GM13976 (cell line): ENCODE measurements at regions not wholly inside any gene's neighbourhood (a gene's known extent, or its start where the extent isn't known, plus 50 kb on each side); places are given as distances from the start of the nearest gene placed in this dataset.

Experiments used
- DNase-seq: peaks from one replicate; pipeline ENCODE4 v3.0.0; 2012; ENCODE audit warnings: low spot score
- in situ Hi-C: fragments of 300-500 bp; cut with MboI; formaldehyde crosslinking; loops from one replicate; pipeline ENCODE4 v1.12.0; 2022; ENCODE audit warnings: low sequenced_read_pairs, mixed read lengths, inconsistent platforms; ENCODE audit not compliant: unreplicated experiment
- TF ChIP-seq, protein P1 (sequence below): IDR thresholded peaks from 2 replicates; pipeline ENCODE4 v1.5.1; 2012; ENCODE audit warnings: borderline replicate concordance, mild to moderate bottlenecking; ENCODE audit not compliant: insufficient read depth; ENCODE audit errors: extremely low read depth, missing control alignments, control extremely low read depth

- TF ChIP-seq, protein P1, sequence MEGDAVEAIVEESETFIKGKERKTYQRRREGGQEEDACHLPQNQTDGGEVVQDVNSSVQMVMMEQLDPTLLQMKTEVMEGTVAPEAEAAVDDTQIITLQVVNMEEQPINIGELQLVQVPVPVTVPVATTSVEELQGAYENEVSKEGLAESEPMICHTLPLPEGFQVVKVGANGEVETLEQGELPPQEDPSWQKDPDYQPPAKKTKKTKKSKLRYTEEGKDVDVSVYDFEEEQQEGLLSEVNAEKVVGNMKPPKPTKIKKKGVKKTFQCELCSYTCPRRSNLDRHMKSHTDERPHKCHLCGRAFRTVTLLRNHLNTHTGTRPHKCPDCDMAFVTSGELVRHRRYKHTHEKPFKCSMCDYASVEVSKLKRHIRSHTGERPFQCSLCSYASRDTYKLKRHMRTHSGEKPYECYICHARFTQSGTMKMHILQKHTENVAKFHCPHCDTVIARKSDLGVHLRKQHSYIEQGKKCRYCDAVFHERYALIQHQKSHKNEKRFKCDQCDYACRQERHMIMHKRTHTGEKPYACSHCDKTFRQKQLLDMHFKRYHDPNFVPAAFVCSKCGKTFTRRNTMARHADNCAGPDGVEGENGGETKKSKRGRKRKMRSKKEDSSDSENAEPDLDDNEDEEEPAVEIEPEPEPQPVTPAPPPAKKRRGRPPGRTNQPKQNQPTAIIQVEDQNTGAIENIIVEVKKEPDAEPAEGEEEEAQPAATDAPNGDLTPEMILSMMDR, result no peak
- peak; percentile 17 for DNase-seq
- in situ Hi-C loops, result no loop called here
Observed at GRCh38 chr2:147715807-147716206, 129.0 kb upstream of the ACVR2A start.

DNA sequence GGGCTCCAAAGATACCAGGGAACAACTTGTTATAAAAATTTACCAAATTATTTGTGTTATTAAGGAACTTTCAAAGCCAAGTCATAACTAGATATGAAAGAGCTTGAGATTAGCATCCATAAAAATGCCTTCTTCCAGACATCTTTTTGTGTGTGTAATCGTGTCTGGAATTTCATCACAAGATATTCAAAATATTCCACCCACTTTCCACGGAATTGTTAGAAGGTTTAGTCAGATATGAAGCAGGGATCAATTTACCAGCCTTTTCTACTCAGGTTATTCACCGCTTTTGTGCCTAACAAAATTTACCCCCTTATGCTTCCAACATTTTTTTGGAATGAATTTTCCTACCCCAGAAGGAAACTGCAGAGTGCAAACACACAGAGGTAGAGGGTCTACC lies 130.2 kb upstream of the ACVR2A start:
- in situ Hi-C loops, result no loop called here
- TF ChIP-seq, protein P1, result no peak
- DNase-seq, result no peak

DNA sequence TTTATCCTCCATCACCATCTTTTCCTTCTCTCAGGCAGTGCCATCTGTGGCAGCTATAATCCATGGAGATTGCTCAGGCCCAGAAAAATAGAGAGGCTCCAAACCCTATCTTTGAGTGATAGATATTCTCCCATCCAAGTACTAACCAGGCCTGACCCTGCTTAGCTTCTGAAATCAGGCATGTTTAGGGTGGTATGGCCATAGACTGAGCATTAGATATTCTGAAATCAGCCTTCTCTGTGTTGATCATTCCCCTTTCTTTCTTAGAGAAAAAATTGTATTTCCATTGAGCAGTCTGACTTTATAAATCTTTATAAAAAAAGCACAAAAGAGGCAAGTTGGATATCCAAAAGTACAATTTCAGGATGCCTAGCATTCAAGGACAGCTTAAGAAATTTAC lies 131.5 kb upstream of the ACVR2A start:
- TF ChIP-seq, protein P1, result no peak
- no peak for DNase-seq
- in situ Hi-C loops, result no loop called here

DNA sequence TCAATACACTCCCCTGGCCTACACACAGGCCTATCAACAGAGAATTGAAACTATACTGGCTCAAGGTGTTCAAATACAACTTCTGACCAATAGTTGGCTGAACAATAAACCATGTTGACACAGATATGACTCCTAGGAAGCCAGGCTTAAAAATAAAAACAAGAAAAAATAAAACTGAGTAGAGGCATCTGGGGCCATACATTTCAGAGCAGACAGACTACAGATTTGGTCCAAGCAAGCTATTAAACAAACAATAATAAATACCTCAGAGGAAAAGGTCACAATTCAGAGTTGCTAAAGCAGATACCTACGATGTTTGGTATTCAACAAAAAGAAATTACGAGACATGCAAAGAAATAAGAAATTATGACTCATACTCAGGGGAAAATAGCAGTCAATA lies 132.8 kb upstream of the ACVR2A start:
- TF ChIP-seq, protein P1, result no peak
- no peak for DNase-seq
- in situ Hi-C loops, result no loop called here

- TF ChIP-seq, protein P1, result no peak
- in situ Hi-C loops, result no loop called here
- no peak for DNase-seq
Observed at GRCh38 chr2:147711031-147711430, 133.8 kb upstream of the ACVR2A start.

DNA sequence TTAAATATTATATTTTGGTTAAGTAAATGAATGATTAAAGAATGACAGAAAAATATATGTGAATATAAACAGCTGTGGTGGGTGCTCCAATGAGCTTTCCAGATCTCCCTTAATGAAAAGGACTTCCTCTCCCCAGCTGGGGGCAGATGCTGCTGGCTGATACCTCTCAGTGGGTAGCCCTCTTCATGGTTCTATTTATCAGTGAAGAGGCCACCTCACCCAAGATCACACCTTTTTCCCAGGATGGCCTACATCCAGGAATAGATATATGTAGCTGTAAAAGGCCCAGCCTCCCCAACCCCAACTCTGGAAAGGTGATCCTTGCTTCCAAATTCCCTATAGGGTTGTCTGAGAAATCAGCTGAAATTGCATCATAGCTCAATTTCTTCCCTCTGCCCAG lies 135.2 kb upstream of the ACVR2A start:
- in situ Hi-C loops, result no loop called here
- no peak for DNase-seq
- TF ChIP-seq, protein P1, result no peak

GRCh38 chr2:147703171-147703570 lies 141.7 kb upstream of the ACVR2A start:
- TF ChIP-seq, protein P1, result no peak
- DNase-seq, result no peak
- in situ Hi-C loops, result no loop called here
